ENCODE measurements at regions not wholly inside any gene's neighbourhood (a gene's known extent, or its start where the extent isn't known, plus 50 kb on each side); places are given as distances from the start of the nearest gene placed in this dataset.
"Not testable (repeated sequence)": the region's sequence is repeated elsewhere in the genome, so short reads cannot be mapped to it uniquely, and the experiment has no call there.

DNA sequence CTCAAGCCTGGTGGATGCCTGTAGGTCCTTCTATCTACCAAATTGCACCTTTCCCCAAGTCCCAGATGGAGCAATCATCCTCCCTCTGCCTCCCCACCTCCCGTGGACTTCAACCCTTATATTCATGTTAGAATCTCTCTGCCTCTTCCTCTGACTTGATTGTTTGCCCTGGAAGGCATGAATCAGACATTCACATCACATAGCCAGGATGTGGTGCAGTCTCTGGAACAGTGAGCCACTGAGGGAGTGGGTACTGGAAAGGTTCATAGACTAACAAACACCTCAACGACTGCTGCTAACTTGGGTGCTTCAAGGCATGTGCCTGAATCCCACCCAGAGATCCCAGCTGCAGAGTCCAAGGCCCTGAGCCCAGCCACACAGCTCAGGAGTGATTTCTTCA lies 494.0 kb downstream of the TNS3 start:
- no peak for DNase-seq

DNA sequence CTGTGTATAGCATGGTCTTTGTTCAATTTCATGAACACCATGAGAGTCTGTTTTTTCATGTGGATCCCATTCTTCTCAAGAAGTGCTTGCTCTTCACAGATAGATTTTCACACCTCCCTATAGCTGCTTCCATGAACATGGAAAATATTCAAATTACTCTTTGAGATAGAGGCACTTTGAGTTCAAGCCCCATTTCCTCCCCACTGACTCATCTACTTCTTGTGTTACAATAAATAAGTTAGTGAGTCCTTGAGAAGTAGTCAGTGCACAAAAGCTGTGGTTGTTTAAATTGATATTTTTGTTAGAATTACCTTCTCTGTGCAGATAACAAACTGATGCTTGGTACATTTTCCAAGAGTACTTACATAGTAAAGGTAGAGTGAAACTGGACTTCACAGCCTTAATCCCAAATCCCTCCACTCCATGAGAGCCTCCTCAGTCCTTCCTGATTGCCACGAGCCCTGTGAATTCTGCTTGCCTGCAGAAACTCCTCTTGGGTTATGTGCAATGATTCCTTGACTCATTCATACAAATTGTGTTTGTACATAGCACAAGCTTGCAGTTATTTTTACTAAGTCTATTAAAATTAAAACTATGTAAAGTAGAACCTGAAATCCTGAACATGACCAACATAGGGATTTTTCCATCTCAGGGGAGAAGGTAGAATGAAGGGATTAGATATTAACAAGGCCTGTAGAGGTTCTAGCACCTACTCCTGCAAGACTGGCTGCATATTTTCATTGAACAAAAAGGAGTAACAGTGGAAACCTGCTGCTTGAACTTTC lies 496.2 kb downstream of the TNS3 start:
- peak; percentile 36 for DNase-seq

DNA sequence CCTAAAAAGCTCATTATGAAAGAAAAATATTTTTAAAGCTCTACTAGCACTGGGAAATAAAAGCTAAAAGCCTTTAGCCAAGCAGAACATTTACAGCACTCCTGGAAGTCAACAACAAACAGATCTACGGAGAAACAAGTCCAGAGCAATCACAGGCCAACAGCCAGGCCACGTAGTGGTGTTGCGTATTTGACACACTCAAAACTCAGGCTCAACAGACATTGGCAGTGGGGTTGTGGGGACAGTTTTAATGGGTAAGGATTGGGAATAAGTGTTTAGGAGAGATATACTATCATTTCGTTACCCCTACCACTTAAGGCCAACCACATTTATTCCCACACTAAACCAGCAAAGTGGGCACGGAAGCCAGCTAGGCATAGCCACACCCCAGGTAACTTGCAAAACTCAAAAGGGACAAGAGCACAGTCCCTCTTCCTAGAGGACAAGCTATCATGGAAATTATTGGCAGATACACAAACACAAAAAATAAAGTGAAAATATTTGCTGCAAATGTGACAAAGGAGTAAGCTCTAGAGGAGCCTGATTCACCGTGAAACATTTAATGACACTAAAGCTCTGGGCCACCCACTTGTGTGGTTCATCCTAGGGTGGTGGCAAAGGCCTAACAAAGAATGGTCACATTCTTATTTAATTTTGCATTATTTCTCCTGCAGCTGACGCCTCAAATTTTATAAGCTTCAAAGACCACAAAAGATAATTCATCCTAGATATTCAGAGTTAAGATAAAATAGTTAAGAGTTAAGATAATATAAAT lies 498.2 kb downstream of the TNS3 start:
- DNase-seq: no peak

DNA sequence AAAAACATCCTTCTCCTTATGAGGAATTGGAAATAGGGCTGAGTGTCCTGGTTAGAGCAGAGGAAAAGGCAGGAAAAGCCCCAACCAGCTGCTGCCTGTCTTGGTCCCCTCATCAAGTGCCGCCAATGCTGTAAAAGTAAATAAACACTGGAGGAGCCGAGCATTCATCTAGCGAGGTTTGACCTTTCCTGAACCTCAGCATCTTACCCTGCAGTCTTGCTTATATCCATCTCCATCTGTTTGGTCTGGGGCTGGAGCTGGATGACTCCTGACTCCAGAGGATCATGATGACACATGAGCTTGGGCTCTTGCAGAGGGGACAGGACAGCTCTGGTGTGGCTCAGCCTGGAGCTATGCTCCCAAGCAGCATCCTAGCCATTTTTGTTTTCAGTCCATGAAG lies 501.1 kb downstream of the TNS3 start:
- DNase-seq: peak; percentile 69

DNA sequence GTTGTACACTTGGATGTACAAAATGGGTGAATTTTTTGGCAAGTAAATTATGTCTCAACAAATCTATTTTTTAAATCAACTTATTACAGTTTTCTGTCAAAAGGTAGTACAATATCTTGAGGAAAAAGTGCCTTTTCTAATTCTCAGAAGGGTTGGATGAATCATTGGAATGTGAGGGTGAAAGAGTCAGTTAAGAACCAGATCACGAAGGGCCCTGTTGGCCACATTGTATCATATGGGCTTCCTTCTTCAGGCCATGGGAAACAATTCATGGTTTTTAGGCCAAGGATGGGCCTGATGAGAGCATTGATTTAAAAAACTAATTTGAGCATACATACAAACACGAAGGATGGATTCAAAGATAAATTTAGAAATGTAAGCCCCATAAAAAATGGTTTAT lies 503.7 kb downstream of the TNS3 start:
- DNase-seq: no peak

DNA sequence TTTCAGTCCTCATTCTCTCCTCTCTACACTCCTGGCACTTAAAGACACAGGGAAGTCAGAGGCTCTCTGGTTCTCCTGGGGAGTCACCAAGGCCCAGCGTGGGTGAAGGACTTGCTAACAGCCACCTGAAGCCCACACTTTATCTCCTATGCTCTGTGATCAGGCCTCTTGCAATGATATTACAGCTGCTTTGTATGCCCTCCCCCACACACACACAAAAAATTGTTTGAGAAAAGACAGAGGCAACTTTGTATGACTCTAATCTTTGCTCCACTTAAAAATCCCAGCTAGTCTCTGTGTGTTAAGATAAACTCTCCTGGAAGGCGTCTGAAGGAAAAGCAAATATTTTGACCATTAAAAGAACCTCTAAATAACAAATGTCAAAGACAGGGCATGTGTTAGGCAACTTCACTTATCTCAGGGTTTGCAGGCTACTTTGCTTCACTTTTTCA lies 507.2 kb downstream of the TNS3 start:
- no peak for DNase-seq

DNA sequence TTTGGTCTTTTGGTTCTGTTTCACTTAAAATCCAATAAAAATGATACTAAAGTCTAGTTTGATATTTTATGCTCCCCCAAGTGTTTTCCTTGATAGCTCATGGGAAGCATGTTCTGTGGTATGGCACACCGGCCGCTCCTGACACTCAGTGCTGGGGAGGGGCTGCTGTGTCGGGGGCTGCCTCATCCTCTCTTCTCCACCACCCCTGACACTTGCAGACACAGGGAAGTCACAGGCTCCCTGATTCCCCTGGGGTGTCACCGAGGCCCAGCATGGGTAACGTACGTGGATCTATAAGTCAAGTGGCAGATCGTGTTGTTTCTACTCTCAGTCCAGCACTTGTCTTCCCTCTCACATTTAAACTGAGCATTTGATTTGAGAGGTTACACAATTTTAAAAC lies 508.6 kb downstream of the TNS3 start:
- DNase-seq: no peak

DNA sequence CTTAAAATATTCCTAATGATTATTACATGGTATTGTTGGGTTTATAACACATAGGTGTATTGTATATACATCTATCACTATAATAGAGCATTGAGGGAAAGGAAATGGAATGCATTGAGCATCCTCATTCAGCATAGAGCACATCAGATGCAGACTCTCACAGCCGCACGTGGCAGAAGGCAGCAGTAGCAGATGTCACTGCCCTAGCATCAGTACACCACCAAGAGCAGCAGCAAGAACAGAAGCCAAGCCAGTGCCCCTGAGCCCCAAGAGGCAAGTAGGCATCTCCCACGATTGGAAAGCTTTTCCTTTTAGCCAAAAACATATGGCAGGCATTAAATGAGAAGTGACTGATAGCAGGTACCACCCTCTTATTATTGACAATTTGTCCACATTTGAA lies 510.0 kb downstream of the TNS3 start:
- no peak for DNase-seq

DNA sequence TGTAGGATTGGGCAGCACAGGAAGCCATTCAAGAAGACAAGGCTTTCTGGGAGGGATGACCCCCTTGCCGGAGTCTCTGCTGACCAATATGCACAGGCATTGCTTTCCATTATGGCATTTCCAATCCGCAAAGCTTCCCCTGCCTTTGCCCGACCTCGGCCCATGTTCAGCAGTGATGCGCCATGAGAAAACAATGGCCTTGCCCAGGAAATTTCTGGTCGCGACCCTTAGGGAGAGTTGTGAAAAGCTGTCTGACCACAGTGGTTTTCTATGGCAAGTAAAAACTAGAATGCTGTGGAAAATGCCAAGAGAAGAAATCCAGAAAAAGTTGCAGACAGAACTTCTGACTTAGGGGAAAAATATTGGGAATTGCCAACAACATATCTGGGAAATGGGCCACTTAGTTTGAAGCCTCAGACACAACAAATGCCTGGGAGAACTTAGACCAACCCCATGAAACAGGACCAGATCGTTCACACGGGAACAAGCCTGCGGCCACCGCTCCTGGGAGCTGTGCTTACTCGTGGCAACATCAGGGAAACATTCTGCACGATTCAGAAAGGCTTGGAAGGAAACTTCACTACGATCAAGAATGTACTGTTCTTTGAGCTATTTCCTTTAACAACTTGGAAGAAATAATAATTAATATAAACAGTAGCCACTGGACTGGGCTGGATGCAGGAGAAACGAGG lies 512.4 kb downstream of the TNS3 start:
- no peak for DNase-seq

DNA sequence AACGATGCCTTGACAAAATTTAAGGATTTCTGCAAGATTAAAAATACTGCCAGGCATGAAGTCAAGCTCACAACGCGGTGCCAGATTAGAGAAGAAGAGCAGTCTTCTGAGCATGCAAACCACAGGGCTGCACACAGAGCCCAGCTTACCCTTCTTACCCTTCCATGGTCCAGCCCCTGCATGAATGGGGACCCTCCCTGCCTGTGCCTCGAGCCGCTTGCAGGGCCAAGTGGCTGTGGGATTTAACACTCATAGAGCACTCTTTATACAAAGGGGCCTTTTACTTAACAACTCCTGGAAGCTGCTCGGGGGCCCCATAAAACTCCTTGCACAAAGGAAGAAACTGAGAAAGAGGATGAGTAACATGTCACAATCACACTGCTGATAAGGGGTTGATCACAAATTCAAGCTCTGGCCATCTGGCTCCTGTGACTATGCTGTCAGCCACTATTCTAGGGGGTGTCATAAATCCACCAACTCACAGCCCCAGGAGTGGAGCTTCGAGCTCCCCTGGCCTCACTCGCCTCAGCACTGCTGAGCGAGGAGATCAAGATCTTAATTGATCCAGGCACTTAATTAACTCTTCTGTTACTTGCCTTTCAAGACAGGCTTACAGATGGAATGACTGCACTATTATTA lies 514.8 kb downstream of the TNS3 start:
- DNase-seq: no peak

DNA sequence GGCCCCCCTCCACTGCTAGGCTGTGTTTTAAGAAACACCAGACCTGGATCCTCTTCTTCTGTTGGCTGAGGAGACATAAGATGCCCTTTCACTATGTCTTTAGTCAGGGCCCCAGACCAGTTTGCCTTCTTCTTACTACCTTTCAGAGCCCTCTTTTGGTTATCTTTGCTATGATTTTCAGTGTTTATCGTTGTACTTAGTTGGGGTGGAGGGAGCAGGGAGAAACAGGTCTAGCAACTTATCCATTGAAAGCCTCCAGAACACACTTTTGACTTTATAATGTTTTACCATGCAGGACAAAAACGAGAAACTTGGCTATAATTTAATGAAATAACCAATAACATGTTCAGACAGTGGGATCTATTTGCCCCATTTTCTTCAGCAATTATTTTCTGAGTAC lies 525.2 kb downstream of the TNS3 start:
- no peak for DNase-seq

DNA sequence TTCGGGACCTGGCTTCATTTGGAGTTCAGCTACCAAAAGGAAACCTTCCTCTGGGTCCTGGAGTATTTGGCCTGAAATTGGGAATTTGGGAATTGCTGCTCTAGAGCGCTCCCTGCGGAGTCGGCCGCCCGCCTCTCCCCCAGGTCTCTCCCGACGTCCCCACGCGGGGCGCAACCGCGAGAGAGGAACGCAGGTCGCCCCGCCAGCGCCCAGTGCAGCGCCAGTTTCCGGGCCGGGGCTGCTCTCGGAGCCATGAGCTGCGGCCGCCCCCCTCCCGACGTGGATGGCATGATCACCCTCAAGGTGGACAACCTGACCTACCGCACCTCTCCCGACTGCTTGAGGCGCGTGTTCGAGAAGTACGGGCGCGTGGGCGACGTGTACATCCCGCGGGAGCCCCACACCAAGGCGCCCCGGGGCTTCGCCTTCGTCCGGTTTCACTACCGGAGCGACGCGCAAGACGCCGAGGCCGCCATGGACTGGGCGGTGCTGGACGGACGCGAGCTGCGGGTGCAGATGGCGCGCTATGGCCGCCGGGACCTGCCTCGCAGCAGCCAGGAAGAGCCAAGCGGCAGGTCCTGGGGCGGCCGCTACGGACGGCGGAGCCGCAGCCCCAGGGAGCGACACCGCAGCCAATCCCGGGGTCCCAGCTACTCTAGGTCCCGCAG lies 529.2 kb downstream of the TNS3 start:
- DNase-seq: not testable (repeated sequence)

DNA sequence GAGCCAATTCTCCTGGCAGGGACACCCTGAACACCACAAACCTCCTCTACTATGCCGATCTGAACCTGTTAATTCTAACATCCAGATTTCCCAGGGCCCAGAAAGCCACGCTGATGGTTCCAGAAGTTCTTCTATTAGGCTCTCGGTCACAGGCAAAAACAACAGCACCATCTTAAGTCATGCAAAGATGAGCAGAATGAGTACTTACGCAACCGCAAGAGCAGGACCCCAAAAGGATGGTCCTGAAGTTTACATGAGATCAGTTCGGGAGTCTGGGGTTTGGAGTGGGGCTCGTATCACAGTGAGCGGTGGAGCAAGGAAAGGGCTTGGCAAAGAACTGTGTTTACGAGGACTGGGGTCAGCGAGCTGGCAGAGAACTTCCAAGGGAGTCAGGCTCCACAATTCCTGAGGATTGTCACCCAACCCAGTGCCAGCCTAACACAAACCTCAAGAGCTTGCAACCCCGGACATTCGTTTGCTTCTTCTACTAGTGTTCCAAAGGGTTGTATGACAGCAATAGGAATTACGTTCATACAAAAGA lies 532.6 kb downstream of the TNS3 start:
- DNase-seq: no peak

DNA sequence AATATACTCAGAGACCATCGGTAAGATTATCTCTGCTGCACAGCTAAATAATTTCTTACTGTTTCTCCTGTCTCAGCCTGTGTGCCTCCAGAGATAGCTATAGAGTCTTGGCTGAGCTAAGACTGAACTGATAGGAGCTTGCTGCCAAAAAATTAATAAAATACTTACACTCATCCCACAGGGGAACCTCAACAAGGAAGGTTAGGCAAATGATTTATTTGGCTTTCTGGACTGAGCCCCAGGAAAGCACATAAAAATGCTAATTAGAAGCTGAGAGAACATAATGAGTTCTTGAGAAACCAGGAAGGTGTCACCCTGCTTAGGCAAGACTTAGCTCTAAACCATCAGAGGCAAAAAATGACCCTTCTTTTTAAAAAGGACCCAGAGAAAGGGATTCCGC lies 534.5 kb downstream of the TNS3 start:
- DNase-seq: no peak

DNA sequence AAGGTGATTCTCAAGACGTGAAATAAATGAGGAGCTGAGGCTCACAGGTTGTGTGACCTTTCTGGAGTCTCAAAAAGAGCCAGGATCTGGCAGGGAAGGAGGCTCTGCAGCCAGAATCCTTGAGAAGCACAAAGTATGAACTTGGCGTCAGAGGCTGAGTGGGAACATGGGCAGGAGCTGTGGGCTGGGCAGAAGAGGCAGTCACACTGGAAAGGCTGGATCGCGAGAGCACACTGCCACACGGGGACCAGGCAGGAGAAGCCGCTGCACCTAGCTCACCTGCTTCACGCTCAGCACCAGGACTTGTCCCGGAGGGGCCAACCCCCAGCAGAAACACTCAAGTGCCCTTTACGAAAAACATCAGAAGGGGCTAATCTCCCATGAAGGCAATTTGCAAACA lies 535.0 kb downstream of the TNS3 start:
- no peak for DNase-seq

DNA sequence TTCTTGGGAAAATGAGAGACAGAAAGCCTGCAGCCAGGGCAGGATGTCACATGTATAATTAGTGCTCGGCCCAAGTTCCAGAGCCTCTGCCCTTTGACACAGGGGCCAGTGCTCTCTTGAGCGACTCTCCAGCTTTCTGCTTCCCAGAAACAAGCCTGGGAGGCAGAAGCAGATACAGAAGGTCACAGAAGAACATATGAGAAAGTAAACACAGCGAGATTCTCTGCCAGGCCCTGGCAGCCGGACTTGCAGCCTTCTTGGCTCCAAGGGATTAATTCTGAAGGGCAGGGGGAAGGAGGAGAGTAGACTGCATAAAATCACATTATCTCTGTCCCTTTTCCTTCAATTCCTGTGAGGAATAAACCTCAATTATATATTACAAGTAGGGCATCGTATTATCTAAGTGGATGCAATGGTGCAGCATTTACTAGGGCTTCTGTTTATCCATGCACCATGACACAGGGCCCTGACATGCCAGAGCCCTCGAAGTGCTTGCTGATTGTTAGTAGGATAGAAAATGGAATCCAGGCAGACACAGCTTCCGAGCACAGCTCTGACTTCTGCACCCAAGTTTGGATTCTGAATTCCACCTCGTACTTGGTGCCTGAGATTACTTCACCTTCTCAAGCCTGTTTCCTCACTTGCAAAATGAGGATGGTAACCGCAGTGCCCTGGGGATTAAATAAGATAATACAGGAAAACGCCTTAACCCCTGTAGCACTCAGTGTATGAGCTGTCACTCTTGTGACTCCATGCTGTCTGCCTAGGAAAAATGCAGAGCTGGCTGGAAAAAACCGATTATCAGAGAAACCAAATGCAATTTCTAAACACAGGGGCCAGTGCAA lies 536.5 kb downstream of the TNS3 start:
- DNase-seq: no peak

DNA sequence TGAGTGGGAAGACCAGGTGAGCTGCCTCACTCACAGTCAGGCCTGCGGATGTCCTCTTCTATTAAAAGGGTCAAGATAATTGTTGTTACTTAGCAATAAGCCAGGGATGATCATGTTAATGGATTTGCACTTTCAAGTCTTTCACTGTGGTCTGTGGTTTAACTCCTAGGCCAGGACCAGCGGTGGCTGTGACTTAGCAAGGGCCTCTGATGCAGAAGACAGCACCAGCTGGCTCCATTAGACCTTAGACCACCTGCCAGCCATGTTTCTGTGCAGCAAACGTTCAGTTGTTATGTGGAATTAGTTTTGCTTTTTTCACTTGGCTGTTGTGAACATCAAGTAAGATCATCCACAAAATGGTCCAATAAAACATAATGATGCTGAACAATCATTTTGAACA lies 537.3 kb downstream of the TNS3 start:
- no peak for DNase-seq

DNA sequence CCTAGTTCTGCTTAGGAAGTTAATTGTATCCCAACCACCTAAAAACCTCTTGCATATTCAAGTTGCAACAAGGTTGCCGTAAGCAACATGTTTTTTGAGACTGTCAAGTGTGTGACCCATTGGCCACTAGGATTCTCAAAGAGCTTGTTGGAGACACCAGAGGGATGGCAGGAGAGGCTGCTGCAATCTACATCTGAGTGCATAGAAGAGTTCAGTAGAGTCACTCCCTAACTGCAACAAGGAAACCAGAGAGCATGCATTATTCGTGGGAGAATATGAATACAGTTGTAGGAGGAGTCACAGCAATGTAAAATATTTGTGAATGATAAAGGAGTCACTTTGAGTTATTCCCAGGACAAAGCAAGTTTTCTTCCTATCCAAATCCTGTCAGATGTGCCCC lies 538.6 kb downstream of the TNS3 start:
- no peak for DNase-seq

DNA sequence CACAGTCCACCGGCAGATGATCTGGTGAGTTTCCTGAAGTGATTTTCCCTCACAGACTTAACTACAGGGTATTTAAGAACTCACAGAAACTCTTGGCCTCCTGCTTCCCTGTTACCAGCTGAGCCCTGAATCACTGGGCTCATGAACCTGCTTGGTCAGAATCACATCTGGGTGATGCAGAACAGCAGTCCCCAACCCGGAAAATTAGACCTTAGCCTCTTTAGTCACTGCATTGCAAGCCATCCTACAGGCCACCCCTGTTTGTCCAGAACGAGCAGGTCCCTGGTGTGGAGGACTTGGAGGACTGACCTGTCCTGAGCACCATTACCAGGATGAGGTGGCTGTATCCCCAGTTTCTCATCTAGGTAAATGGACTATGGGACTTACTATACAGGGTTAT lies 539.2 kb downstream of the TNS3 start:
- no peak for DNase-seq

DNA sequence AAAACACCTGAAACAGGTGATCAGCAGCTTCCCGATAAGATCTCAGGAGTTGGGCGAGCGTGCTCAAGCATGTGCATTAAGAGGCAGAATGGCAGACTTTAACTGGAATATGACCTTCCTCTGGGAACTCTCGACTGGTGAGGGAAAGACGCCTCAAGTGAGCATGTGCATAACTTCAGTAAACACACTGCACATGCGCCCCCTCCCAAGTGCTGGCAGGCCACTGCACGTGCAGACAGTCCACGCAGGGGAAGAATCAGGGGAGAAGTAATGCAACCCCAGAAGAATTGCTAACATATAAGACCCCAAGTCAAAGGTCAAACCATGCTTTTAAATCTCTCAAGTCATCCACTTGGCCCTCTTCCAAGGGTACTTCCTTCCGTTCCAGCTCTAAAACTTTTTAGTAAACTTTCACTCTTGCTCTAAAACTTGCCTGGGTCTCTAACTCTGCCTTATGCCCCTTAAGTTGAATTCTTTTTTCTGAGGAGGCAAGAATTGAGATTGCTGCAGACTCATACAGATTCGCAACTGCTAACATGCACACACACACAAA lies 541.0 kb downstream of the TNS3 start:
- no peak for DNase-seq

DNA sequence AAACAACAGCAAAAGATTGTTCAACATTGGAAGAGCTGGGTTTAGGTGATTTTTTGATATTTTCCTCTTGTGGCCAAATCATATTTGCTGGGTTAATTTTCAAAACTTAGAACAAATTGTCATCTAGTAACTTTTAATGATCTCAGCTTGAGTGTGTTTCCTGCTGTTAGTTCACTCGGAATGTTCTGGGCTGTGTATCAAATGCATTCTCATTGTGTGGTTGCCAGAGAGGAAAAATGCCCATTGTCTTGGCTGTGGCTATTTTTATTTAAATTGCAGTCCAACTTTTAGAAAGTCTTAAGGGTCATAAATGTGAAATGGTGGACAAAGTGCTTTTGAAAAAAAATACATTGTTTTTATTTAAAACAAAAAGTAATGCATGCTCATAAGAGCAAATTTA lies 542.0 kb downstream of the TNS3 start:
- DNase-seq: no peak
